NCI-H345 treated with DMSO at 0.1 percent for 48 hours (cell line): ENCODE measurements at regions not wholly inside any gene's neighbourhood (a gene's known extent, or its start where the extent isn't known, plus 50 kb on each side); places are given as distances from the start of the nearest gene placed in this dataset.
"Not testable (repeated sequence)": the region's sequence is repeated elsewhere in the genome, so short reads cannot be mapped to it uniquely, and the experiment has no call there.

Source experiments
- DNase-seq: peaks from one replicate; lab custom pipeline; 2025; ENCODE audit not compliant: unreplicated experiment; lab: John Stamatoyannopoulos, UW

DNA sequence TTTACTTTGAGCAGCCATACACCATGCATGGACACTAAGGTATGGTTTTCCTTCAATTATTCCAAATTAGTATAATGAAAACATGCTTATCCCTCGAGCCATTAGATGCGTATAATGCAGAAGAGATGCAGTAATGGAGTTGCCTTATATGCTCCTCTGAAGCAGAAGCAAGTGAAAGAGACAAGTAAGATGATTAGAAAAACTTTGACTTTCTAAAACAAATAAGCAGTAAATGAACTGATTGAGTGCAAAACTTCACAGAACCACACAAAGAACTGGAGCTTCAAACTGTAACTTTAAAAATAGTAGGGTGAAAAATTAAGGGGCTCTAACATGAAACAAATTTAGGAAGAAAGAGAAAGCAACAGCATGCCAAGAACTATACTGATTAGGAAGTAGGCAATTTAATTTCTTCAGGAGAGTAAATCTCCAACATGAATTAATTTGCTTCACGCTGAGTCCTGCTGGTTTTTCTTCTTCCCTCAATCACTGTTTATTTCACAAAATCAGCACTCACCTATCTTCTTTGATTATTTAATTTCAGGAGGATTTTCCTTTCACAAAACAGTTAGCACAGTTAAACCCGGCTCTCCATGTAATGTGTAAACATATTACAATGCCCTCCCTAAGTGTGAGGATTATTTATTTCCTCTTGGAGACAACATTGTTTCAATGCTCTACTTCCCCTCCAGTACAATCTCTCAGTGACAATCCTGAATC is 90.3 kb upstream of the PAM start:
- peak; percentile 28 for DNase-seq

- DNase-seq: peak; percentile 18
Observed at GRCh38 chr5:102666164-102666946, 88.8 kb upstream of the PAM start.

DNA sequence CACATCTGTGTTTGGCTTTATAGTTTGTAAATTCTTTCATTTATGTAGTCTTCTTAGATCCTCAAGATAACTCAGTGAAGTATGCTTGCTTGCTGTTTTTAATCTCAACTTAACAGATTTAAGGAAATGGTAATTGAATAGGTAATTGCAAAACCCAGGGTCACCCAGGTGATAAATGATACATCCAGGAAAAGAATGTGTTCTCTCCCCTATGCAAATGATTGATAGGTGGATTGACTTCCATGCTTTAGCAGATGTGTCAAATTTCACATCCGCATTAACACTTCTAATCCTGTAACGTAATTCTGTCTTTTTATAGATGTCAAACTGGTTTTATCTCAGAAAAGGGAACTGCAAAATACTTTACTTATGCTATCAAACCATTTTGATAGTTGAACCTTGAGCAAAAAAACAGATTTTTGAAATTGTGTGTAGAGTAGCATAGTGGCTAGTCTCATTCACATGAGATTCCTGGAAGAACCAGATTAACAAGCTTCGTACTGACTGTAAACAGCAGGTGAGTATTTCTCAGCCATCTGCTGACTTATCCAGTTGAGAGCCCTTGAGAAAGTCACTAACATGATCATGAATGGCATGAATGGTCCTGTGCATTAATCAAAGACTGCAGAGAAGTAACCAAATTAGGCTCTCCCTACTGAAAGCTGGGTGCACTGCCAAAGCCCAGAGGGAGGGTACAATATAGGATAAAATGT is 86.7 kb upstream of the PAM start:
- peak; percentile 95 for DNase-seq

DNA sequence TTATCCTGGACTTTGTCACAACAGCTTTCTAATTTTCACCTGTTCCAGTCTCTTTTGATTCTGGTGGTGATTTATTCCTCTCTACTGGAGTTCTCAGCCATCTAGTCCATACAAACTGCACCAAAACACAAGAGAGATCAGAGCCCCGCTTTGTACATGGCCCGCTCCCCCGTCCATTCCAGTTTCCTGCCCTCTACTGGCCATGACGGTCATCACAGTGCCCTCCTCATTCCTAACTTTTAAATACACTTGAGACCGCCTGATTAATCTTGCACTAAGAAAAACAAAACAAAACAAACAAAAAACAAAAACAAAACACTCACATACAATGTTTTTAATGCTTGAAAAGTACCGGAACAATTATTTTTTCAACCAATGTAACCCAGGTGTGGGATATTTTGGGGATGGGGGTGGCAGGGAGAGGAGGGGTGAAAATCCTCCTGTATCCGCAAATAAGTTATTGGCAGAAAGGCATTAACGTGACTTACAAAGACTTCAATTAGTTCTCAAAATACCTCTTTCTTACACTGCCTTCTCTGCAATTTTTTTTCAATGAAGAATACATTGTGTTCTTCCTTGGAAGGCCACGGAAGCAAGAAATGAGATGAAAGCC is 84.8 kb upstream of the PAM start:
- DNase-seq: no peak

DNA sequence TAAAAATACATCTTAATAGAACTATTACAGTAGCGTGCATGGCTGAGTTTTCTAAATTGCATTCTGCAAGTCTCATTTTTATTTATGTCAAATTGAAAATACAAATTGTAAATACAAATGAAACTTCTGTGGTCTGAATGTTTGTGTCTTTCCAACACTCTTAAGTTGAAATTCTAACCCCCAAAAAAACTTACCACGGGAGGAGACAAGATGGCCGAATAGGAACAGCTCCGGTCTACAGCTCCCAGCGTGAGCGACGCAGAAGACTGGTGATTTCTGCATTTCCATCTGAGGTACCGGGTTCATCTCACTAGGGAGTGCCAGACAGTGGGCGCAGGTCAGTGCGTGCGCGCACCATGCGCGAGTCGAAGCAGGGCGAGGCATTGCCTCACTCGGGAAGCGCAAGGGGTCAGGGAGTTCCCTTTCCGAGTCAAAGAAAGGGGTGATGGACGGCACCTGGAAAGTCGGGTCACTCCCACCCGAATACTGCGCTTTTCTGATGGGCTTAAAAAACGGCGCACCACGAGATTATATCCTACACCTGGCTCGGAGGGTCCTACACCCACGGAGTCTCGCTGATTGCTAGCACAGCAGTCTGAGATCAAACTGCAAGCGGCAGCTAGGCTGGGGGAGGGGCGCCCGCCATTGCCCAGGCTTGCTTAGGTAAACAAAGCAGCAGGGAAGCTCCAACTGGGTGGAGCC is 83.9 kb upstream of the PAM start:
- not testable (repeated sequence) for DNase-seq

GRCh38 chr5:102678267-102679058 is 76.6 kb upstream of the PAM start:
- no peak for DNase-seq

DNA sequence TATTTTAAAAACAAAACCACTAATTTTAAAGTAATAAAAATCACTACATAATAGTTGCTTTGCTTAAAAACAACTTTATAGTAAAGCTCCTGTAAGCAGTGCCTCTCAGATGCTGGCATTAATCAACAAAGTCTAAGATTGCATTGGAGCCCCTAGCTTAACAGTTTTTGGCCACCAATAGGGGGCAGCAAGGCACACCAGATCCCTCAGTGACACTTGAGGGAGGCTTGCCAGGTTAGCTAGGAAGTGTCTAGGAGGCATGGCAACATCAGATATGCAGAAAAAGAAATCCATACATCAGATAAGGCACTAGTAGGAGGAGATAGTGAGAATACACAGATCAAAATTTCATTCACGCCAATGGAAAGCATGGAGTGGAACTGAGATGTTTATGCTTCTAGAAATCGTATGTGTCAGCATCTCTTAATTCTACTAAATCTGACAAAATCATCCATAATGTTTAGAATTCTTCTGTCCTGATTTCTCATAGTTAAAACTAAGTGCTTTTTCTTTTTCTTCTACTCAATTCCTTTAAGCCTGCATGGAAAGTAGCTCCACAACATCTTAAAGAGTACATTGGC is 73.6 kb upstream of the PAM start:
- peak; percentile 54 for DNase-seq

DNA sequence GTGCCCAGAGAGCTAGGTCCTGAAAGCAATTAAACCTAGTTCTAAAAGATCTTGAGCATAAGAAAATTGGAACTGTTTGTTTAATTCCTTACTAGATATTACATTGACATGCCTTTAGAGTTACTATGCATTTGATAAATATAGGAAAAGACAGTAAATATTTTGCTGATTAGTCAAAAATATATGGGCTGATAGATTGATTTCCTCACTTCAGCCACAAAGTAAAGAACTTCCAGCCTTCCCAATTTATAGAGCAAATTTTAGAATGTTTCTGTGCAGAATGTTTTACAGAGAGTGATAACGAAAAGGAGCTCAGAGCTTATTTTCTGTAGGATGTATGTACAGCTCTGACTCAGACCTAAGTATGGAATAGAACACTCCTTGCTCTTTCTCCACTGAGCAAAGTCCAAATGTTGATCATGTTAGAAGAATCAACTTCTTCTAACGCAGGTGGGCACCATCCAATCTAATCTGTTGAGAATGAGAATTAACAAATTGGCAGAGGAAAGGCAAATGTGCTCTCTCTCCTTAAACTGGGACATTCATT is 72.9 kb upstream of the PAM start:
- no peak for DNase-seq

DNA sequence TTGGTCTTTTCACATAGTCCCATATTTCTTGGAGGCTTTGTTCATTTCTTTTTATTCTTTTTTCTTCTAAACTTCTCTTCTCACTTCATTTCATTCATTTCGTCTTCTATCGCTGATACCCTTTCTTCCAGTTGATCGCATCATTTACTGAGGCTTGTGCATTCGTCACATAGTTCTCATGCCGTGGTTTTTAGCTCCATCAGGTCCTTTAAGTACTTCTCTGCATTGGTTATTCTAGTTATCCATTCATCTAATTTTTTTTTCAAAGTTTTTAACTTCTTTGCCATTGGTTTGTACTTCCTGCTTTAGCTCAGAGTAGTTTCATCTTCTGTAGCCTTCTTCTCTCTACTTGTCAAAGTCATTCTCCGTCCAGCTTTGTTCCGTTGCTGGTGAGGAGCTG is 67.0 kb upstream of the PAM start:
- not testable (repeated sequence) for DNase-seq

- DNase-seq: not testable (repeated sequence)
Observed at GRCh38 chr5:102688581-102689342, 66.3 kb upstream of the PAM start.

- DNase-seq: no peak
Observed at GRCh38 chr5:102690910-102691309, 64.2 kb upstream of the PAM start.

GRCh38 chr5:102691434-102691833 is 63.7 kb upstream of the PAM start:
- no peak for DNase-seq

DNA sequence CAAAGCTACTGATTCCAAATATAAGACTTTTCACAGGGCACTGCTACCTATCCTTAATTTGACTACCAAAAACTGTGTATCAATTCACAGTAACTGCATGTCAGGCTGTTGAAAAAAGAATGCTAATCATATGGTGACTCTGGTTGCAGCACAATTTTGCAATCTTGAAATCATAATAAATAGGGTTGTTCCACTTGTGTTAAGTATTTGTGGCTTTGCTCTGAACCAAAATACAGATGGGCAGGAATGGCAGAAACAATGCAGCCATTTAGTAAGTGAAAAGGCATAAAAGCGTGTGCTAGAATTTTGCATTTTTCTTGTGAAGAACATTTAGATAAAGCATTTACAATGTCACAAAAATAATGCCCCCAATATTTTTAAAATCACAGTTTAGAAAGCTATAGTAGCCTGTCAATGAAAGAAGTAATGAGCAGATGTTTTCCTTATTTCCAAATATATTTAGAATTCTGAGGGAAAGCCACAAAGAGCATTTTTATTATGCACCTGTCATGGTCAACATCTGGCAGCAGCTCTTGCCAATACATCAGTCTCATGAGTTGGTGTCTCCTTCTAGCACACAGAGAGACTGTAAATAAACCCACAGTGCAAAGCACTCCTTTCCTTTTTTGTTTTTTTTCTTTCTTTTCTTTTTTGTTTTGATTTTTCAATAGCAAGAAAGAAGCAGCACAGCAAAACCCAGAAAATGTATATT is 54.8 kb upstream of the PAM start:
- DNase-seq: no peak

GRCh38 chr5:102700916-102701315 is 54.2 kb upstream of the PAM start:
- DNase-seq: no peak

DNA sequence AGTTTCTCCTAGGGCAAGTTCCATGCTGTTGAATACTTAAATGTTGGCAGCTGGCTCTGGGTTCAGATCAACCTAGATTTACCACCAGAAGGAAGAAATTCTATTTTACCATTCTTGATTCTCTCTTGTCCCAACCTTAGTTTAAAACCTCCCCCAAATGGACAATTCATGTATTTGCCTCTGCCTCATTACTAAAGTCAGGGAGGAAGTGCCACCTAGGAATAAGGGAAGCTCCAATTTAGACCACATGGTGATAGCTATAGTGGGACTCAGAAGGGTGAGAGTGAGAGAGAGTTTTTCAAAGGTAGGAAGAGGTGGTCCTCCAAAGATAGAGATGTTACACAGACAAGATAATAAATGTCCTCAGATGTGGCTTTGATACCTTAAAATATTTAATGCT is 53.4 kb upstream of the PAM start:
- no peak for DNase-seq
